Right ventricle myocardium superior (tissue), 1 donor: ENCODE measurements at regions not wholly inside any gene's neighbourhood (a gene's known extent, or its start where the extent isn't known, plus 50 kb on each side); places are given as distances from the start of the nearest gene placed in this dataset.

Source experiments
- ATAC-seq: fragments of 200-7000 bp; cut with Tn5 transposase; one replicate; pipeline ENCODE4 v1.9.1; 2020; ENCODE audit warnings: mild to moderate bottlenecking; ENCODE audit not compliant: poor library complexity
- DNase-seq: peaks from one replicate; pipeline ENCODE4 v3.0.0-alpha.2; 2020
- intact Hi-C: fragments of 100-400 bp; cut with DNase I; formaldehyde crosslinking; loops from one replicate; pipeline ENCODE4 v1.11.2; 2022
- donor health status: DM: no; HTN: yes; CAD: no; lungs with severe emphysema.

GRCh38 chr3:124429129-124429815, 301.0 kb upstream of the UMPS start:
- intact Hi-C loops: no loop called here
- ATAC-seq: no peak

DNA sequence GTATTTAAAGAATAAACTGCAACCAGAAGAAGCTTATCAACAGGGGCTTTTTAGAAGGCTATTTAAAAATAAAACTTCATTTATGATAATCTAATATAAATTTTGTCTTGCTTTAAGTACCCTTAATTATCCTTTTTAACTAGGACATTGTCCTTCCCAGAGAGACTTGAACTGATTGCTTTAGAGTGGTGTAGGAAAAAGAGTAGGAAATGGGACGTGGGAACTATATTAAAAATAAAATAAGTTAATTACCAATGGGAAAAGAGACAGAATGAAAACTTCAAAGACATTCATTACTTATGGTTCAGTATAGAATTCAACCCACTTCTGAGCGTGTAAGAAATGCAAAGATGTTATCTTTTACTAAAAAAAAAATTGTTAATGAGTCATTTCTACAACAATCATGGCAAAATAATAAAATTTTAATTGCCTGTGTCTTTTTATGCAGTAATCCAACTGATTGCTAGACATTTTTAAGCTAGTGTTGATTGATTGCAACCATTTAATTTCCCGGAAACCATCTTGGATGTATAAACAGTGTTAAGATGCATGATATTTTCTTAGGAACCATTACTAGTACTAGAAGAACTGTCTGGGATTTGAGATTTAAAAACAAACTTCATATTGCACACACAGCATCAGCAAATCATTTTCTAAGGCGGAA, 298.8 kb upstream of the UMPS start:
- no peak for ATAC-seq

More at GRCh38 chr3:124429129-124429815, 301.0 kb upstream of the UMPS start:
- no peak for DNase-seq

GRCh38 chr3:124434176-124434575, 296.1 kb upstream of the UMPS start:
- ATAC-seq: no peak
- intact Hi-C loops: no loop called here
- DNase-seq: no peak

More for the DNA sequence above, 298.8 kb upstream of the UMPS start:
- no peak for DNase-seq
- intact Hi-C loops: no loop called here

- ATAC-seq: no peak
- intact Hi-C loops: no loop called here
- DNase-seq: no peak
Measured at GRCh38 chr3:124435467-124435866, 294.8 kb upstream of the UMPS start.

GRCh38 chr3:124438813-124439212, 291.4 kb upstream of the UMPS start:
- intact Hi-C loops: no loop called here
- DNase-seq: no peak
- no peak for ATAC-seq

DNA sequence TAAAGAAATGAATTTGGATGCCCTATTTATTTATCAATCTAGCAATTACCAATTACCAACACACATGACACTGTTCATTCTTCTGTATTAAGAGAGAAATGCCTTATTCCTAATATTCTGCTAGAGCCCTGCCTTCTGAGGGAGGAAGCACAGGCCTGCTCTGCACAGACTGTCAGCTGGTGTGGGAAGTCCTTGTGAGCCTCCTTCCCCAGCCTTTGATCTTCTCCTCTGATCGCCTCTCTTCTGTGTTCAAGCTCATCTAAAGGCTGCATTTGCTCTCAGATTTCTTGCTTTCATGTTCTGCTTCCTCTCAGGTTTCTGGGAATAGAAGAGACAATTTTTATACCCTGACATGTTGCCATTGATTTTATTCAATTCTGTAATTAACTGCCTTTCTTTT, 290.6 kb upstream of the UMPS start:
- ATAC-seq (no peak), DNase-seq (no peak)
- intact Hi-C loops: no loop called here

- intact Hi-C loops: no loop called here
- ATAC-seq: no peak
- DNase-seq: no peak
Measured at GRCh38 chr3:124441766-124442165, 288.5 kb upstream of the UMPS start.

- intact Hi-C loops: no loop called here
- ATAC-seq: no peak
- no peak for DNase-seq
Measured at GRCh38 chr3:124442463-124442862, 287.8 kb upstream of the UMPS start.

DNA sequence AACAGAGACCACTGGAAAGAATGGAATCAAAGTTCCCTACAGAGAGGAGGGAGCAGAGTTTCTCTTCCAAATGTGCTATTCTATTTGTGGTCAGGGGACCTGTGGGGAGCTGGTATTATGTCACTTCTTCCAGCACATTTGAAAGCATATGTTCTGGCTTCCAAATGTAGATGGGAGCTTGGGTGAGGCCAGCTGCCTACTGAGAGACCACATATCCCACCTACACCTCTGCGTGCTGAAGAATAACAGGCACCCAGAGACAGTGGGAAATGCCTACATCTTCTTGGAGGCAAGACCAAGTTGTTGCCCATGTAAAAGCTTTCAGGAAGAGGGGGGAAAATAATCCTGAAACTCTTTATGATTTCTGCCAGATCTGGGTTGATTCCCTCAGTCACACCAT, 286.8 kb upstream of the UMPS start:
- intact Hi-C loops: no loop called here
- ATAC-seq (no peak), DNase-seq (no peak)

DNA sequence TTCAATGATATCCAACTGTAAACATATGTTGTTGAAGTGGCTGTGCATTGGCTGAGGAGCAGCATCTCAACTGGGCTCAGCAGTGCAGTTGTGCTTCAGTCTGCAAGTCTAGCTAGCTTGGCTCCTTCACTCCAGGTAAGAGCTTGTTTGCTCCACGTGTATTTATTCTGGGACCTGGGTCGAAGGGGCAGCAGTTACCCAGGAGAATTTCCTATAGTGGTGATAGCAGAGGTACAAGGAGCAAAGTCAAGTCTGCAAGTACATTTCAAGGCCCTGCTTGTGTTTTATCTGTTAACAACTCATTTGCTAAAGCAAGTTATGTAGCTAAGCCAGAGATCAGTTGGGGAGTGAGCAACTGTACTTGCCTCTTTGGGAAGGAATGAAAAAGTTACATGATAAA, 286.2 kb upstream of the UMPS start:
- intact Hi-C loops: no loop called here
- ATAC-seq: no peak
- no peak for DNase-seq

DNA sequence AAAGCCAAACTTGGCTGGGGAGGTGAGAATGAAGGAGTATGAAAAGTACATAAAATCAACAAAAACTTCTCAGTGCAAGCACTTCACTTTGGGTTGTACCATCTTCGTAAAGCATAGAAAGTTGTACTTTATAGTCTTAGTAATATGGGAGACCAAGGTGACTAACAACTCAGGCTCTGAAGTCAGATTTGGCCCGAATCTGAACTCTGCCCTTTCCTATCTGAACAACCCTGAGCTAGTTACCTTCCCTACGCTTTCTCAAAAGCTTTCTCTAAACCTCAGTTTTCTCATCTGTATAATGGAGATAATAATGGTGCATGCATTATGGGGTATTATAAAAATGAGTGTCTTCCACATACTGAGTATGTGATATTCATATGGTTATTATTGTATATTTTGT, 285.4 kb upstream of the UMPS start:
- ATAC-seq: no peak
- DNase-seq: no peak
- intact Hi-C loops: no loop called here

DNA sequence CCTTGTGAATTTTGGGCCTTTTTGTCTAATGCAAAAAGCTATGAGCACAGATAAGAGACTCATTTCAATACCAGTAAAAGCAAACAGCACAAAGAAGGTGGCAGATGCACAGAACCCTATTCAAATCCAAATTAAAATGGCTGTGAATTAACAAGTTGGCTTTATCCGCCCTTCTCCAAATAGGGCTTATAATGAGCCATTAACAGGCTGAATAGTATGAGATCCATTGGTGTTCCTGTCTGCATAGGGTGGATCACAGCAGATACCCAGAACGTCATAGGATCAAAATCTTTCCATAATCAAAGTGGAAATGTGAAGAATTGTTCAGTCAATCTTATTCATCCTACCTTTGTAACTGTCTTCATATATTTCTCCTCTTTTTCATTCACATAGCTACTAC, 282.4 kb upstream of the UMPS start:
- DNase-seq (no peak), ATAC-seq (no peak)
- intact Hi-C loops: no loop called here

DNA sequence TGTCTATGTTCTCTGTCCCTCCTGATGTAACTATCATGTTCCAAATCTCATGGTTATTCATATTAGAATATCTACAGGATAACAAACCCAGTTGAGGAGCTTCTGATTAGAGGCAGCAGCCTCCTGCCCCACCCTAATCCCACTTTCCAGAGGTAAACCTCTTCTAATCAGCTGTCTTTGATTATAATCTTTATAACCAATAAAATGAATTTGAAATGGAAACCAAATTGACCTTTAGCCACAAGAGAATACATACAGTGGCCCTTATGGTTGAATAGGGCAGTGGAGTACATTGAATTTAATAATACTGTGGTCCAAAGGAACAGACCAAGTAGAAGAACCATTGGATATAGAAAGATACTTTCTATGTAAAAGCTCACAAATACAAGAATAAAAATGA, 281.3 kb upstream of the UMPS start:
- intact Hi-C loops: no loop called here
- no peak for ATAC-seq
- no peak for DNase-seq

DNA sequence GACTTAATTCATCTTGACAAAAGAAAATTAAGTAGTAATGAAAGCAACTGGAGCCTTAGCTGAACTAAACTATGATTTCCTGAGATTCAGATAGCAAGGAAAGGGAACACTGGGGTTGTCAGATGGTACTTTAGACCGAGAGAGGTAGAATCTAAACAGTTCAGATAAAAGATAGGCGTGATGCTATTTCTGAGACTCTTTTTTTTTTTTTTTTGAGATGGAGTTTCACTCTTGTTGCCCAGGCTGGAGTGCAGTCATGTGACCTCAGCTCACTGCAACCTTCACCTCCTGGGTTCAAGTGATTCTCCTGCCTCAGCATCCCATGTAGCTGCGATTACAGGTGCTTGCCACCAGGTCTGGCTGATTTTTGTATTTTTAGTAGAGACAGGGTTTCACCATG, 279.9 kb upstream of the UMPS start:
- ATAC-seq (no peak), DNase-seq (no peak)
- intact Hi-C loops: no loop called here

- ATAC-seq (no peak), DNase-seq (no peak)
- intact Hi-C loops: no loop called here
Measured at GRCh38 chr3:124451630-124452317, 278.5 kb upstream of the UMPS start.

DNA sequence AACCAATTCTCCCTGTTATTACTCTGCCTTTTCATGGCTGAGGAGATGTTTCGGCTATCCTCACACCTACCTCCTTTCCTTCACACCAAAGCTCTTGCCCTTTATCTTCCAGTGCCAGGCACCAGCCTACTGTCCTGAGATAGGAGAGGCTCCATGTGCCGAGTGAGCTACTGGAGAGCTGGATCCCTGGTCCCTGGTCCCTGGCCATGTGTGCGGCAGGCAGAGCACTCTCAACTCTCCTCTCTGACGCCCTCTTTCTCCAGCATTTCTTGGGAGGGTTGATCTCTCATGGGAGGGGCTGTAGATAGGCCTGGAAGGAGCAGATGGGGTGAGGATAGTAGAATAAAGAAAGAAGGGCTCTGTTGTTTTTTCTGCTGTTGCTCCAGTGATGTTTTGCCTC, 277.1 kb upstream of the UMPS start:
- intact Hi-C loops: no loop called here
- no peak for DNase-seq
- ATAC-seq: no peak

- ATAC-seq: no peak
- DNase-seq: no peak
- intact Hi-C loops: no loop called here
Measured at GRCh38 chr3:124455891-124456290, 274.4 kb upstream of the UMPS start.

- DNase-seq: no peak
- no peak for ATAC-seq
- intact Hi-C loops: no loop called here
Measured at GRCh38 chr3:124456506-124456905, 273.7 kb upstream of the UMPS start.

DNA sequence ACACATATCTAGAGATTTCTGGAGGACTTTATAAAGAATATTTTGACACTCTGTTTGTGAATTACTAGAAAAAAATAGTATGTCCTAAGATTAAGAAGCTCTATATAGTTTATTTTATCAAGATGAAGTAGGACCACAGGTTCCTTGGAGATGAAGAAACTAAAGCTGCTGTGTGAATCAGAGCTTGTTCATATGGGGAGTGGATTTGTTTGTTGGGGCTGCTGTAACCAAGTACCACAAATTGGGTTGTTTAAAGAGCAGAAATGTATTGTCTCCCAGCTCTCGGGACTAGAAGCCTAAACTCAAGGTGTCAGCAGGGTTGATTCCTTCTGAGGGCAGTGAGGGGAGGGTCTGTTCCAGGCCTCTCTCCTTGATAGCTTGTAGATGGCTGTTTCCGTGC, 270.6 kb upstream of the UMPS start:
- ATAC-seq: no peak
- DNase-seq: no peak
- intact Hi-C loops: no loop called here

- ATAC-seq: no peak
- no peak for DNase-seq
- intact Hi-C loops: no loop called here
Measured at GRCh38 chr3:124461126-124461525, 269.1 kb upstream of the UMPS start.
